MV-4-11 (cell line): ENCODE measurements at regions not wholly inside any gene's neighbourhood (a gene's known extent, or its start where the extent isn't known, plus 50 kb on each side); places are given as distances from the start of the nearest gene placed in this dataset.

Source experiments
- DNase-seq: peaks from one replicate; lab custom pipeline; 2025; lab: John Stamatoyannopoulos, UW

- DNase-seq, result no peak
These were observed 101.0 kb upstream of the LINGO1 start for GRCh38 chr15:77733579-77734300.

DNA sequence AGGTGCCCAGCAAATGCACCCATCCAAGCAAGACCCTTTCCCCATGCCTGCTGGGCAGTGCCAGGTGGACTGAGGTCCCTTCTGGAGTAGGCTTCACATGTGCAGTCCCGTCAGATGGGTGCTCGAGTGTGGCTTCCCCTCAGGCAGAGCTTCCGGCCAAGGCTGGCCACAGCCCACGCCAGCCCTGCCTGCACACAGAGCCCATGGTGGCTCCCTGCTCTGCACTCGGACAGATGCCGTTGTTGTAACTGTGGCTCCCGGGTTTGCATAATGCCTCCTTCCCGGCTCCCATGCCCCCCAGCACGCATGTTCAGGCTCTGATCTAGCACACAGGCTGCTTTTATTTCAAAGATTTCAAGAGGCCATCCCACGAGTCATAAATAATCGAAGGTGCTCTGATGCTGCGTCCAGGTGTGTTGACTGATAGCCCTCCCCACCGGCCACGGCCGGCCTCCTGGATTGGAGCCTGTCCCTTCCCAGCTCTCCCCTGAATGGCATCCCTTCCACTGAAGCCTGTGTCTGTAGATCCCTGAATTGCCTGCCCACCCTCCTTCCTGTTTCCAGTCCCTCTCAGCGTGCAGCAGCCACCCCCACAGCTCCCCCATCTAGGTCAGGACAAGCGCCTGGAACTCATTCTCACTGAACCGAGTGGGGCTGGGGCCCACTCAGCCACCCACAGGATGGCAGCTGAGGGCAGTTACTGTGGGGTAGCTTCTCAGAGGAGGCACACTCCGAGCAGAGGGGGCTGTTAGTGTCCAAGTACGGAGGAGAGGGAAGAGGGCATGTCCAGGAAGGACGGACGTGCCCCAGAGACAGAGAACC lies 100.0 kb upstream of the LINGO1 start:
- DNase-seq, result no peak

DNA sequence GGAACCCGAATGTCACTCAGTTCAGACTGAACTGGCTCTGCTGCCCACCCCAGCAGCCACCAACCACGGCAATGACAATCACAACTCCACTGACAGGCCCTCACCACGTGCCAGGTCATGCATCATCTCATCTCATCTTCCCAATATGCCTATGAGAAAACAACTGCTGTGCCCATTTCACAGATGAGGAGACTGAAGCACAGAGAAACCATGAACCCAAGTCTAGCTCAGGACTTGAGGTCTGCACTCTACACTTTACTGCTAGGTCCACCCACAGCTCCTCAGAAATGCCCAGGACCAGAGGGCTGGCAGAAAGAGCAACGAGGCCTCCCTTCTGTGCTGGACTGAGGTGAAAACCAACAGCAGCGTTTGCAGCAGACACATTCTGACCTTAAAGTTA lies 99.2 kb upstream of the LINGO1 start:
- DNase-seq, result no peak

DNA sequence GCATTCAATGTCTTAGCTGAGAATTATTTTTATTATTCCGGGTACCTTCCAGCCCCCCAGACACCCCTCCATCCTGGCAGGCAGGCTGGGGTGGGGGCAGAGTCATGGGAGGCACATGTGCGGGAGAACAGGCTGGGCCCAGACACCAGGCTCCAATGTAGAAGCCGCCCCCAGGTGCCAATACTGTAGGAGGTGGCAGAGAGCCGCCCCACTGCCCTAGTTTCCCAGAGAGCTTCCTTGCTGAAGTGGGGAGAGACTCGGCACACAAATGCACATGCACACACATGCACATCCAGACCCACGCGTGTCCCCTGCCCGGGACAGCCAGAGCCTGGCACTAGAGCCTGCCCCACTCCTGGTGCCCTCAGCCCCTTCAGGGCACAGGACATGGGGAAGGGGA lies 98.4 kb upstream of the LINGO1 start:
- DNase-seq, result no peak

- DNase-seq, result no peak
These were observed 95.1 kb upstream of the LINGO1 start for GRCh38 chr15:77727635-77728304.

- no peak for DNase-seq
These were observed 92.0 kb upstream of the LINGO1 start for GRCh38 chr15:77724715-77725114.

GRCh38 chr15:77723756-77724155 lies 91.0 kb upstream of the LINGO1 start:
- no peak for DNase-seq

DNA sequence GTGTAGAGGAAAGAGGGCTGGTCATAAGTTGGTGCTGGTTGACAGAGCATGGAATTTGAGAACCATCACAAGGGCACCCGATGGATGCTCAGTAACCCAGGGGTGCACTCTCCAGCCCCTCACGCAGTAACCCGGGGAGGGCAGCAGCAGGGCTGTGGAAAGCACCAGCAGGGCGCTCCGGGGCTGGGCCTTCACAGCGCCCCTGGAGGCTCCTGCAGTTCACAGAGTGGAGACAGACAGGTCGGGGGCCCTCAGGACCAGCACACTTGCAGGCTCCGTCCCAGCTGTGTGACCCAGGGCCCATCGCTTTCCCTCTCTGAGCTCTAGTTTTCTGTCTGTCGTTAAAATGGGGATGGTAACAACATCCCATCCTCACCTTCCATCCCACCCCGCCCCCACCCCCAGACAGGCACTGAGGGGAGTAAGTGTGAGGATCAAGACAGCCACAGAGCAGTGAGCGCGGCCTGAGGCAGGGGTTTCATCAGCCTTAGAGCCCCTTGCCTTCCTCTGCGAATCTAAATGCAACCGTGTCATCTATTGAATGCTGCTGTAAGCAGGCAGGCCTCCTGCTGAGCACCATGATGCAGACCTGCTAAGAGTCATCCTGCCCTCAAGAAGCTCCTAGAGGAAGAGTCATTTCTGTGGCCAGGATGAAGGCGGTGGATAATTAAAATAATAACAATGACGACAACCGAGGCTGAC lies 90.2 kb upstream of the LINGO1 start:
- no peak for DNase-seq

- no peak for DNase-seq
These were observed 89.3 kb upstream of the LINGO1 start for GRCh38 chr15:77721963-77722362.

DNA sequence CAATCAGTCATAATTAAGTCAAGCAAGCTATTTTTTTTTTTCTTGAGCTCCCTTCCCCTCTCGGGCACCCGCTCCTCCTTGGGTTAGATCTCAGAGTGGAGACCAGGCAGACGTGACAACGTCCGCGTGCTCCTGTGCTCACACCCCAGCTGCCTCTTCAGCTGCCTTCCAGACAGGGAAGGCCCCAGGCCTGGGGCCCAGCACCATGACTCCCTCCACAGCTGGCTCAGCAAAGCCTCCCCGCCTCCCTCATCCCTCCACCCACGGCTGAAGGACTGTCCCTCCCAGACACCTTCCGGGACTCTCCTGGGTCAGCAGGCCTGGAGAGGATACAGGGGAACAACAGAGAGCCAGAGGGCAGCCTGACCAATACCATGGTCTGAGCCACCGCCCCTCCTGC lies 87.9 kb upstream of the LINGO1 start:
- DNase-seq, result no peak

DNA sequence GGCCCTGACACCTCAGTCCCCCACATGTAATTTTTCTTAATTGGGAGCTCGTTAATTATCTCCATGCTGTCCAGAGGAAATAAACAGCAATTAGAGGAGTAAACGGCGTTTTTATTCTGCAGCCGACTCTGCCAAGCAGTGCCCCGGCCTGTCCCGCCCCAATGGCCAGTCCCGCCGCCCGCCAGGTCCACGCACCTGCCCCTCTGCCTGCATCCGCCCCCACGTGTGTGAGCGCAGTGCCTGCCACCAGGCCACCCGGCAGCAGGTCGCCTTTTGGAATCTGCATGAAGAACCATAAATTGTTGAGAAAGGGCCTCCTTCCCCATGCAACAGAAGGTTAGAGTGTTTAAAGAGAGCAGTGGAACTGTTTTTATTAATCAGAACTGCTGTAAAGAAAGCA lies 87.5 kb upstream of the LINGO1 start:
- no peak for DNase-seq

- DNase-seq, result no peak
These were observed 86.7 kb upstream of the LINGO1 start for GRCh38 chr15:77719450-77719849.

DNA sequence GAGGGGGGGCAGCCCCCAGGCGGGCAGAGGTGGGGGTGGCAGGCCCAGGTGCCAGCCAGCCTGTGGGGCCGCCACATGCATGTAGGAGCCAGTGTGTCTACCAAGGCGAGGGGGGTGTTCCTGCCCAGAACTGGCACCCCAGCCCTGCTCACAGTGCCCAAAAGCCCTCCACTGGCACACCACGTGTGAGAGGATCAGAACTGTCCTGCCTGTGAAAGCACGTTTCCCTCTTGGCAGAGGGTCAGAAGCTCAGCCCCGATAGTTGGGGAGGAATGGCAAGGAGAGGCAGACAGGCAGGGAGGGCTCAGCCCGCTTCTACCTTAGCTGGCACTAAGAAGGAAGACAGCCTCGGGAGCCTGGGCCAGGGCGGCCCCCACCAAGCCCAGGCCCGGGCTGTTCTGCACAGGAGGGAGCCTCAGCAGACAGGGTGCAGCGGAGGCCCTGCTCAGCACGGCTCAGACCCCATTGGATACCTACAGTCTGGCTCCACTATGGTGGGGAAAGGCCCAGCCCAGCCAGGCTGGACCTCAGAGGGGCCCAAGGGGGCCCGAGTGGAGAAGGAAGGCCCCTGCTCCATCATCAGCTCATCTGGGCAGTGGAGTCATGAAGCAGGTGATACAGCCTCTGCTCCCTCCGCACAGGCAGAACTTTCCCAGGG lies 84.8 kb upstream of the LINGO1 start:
- no peak for DNase-seq

GRCh38 chr15:77716632-77717332 lies 84.1 kb upstream of the LINGO1 start:
- no peak for DNase-seq

DNA sequence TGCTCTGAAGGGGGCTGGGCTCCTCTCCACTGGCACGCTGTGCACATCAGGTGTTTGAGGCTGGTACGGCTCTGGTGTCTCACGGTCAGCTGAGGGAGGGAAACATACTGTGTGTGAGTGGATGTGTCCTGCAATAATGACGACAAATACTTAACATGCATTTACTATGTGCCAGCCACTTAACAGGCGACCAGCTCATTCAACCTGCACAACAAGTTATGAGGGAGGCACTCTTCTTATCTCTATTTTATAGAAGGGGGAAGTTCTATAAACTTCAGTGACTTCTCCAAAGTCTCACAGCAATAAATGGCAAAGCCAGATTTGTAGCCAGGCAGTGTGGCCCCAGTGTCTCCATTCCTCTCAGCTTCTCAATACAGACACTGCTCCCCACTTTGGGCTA lies 83.1 kb upstream of the LINGO1 start:
- no peak for DNase-seq

DNA sequence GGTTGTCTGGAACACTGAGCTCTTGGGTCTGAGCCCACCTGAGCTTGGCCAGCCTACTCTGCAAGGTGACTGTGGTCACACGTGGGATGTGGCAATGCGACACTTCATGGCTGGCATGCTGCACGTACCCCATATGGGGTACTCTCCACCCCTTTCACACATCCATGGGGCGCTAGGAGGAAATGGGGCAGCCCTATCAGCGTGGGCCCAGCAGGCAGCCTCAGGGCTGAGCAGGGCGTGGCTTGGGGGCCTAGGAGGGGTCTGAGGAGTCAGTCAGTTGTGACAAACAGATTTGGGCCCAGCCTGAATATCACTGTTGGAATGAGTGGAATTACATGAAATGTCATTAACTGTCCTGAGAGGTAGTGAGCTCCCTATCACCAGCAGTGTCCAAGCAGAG lies 82.3 kb upstream of the LINGO1 start:
- no peak for DNase-seq

DNA sequence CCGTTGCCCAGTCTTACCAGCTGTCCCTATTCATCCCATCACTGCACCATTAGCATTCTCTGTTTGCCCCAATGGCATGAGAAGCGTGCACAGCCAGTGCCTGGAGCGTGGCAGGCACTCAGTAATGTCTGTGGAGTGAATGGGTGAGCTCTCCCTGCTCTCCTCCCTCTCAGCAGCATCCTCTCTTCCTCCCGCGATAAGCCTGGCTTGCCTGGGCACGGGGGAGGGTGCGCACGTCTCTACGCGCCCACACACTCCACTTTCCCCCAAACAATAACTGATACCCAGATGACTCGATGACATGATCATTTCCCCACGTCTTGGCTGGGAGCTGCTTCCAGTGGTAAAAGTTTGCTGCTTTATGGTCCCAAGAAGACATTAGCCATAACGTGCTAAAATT lies 81.8 kb upstream of the LINGO1 start:
- no peak for DNase-seq

- DNase-seq, result no peak
These were observed 81.3 kb upstream of the LINGO1 start for GRCh38 chr15:77714023-77714422.

- no peak for DNase-seq
These were observed 80.6 kb upstream of the LINGO1 start for GRCh38 chr15:77713281-77713680.

DNA sequence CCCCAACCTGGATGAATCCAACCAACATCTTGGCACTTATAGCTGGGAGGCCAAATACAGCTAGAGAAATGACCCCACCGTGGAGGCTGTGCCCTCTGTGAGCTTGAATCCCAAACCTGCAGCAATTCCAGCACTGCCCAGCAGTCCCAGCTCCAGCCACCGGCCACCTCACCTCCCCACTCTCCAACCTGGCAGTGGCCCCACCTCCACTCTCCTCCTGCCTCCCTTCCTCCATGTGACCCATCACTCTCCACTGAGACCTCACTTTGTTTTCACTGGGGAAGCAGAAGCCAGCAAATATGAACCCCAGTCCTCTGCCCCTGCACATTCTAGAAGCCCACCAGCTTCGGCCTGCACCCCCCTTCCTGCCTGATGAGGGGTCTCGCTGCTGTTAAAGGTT lies 79.7 kb upstream of the LINGO1 start:
- DNase-seq, result no peak

GRCh38 chr15:77710637-77711036 lies 77.9 kb upstream of the LINGO1 start:
- DNase-seq, result no peak
